ENCODE measurements at regions not wholly inside any gene's neighbourhood (a gene's known extent, or its start where the extent isn't known, plus 50 kb on each side); places are given as distances from the start of the nearest gene placed in this dataset.

DNA sequence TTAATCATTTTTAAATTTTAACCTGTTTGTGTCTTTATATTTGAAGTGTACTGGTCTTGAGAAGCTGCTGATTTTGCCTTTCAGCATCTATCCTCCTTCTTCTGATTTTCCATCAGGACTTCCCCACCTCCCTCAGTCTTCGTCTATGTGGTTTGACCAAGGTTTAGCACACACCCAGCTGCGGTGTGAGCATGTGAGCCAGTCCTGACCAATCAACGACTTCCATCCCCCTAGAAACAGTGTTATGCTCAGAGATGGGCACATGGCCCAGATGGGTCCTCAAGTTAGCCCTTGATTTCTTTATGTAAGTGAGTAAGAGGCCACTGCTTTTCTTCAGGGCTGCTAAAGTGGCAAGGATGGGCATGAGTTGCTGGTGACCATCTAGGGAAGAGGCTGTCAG is 190.8 kb downstream of the MATN1 start:
- H3K27me3 ChIP-seq = peaks cover 0 to 6% (median 0%) of the 10 kb centered on the region in 7 donors
- TF ChIP-seq, protein P1, sequence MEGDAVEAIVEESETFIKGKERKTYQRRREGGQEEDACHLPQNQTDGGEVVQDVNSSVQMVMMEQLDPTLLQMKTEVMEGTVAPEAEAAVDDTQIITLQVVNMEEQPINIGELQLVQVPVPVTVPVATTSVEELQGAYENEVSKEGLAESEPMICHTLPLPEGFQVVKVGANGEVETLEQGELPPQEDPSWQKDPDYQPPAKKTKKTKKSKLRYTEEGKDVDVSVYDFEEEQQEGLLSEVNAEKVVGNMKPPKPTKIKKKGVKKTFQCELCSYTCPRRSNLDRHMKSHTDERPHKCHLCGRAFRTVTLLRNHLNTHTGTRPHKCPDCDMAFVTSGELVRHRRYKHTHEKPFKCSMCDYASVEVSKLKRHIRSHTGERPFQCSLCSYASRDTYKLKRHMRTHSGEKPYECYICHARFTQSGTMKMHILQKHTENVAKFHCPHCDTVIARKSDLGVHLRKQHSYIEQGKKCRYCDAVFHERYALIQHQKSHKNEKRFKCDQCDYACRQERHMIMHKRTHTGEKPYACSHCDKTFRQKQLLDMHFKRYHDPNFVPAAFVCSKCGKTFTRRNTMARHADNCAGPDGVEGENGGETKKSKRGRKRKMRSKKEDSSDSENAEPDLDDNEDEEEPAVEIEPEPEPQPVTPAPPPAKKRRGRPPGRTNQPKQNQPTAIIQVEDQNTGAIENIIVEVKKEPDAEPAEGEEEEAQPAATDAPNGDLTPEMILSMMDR (IDR thresholded peaks at IDR 0.05) = no peak
- DNase-seq (no peak), ATAC-seq (no peak)
- peaks cover 0 to 11% (median 0%) of the 10 kb centered on the region in 11 donors for H3K9me3 ChIP-seq
- H3K36me3 ChIP-seq = no peaks in the 10 kb centered on the region
- no peak overlapping the region for H3K27ac ChIP-seq
- 79 to 86% methylated on average over 3 of the region's 3 CpGs for WGBS, 2 donors
- intact Hi-C loops (cut with DNase I) = no loop called here
- H3K4me1 ChIP-seq = peaks cover 0 to 6% (median 0%) of the 10 kb centered on the region in 9 donors
- H3K4me3 ChIP-seq = no peak overlapping the region

DNA sequence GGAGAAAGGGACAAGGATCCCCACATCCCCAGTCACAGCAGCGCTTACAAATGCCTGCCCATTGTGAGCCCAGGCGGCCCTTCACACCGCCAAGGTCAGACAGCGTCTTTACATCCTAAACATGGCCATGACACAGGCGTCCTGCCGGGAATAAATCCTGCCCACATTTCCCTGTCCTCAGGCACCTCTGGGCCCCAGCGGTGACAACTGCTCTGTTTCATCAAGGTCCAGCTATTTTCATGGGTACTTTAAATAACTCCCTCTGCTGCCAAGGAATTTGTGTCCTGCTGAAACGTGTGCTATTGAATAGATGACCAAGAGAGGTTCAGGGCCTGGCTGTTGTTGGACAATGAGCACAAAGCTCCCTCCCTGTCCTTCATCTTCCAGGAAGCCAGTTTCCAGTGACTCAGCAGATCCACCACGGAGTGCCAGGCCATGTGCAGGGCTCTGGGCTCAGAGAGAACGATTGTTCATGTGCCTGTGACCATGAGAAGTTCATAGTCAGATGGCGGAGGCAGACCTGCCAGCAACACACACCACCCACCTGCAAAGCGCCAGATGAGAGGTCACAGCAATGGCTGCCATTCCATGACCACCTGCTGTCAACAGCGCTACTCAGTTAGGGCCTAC is 195.8 kb downstream of the MATN1 start:
- intact Hi-C loops (cut with DNase I) = loop anchor here in 4 of 10 donors (2.0 to 10.0 kb wide), 4 partner anchors 110 to 179 kb away; no protein-coding TSS in a partner anchor
- no peaks in the 10 kb centered on the region for H3K36me3 ChIP-seq

DNA sequence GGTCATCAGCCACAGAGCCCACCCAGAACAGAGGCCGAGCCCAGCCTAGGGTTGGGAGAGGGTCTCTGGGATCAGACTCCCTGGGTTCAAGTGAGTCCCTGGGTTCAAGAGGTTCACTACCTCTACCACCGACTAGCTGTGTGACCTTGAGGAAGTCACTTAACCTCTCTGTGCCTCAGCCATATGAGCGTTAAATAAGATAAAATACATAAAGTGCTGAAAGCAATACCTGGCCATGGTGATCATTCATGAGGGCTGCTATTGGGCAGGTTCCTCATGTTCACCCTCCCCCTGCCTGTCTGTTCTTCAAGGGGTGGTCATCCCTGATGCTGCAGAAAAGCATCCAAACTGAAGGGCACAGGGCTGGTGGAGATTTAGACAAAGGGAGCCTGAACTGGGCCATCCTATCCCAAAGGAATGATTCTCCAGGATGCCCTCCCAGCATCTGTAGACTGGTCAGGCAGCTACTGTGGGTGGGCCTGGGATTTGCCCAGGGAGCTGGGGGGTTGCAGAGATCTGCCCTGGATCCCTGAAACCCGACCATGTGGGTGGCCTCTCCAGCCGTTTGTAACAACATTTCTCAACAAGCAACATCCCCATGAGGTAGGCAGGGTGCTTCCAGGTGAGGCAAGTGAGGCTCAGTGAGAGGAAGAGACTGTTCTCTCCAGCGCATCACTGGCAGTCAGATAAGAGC is 196.6 kb downstream of the MATN1 start:
- H3K4me1 ChIP-seq = peaks cover 6 to 56% (median 31%) of the 10 kb centered on the region in 9 donors
- peaks cover 0 to 4% (median 0%) of the 10 kb centered on the region in 11 donors for H3K9me3 ChIP-seq
- H3K27me3 ChIP-seq = peaks cover 0 to 9% (median 0%) of the 10 kb centered on the region in 7 donors
- 46 to 50% methylated on average over 5 to 6 of the region's 6 CpGs for WGBS, 2 donors
- ATAC-seq (no peak), DNase-seq (no peak)
- H3K4me3 ChIP-seq = no peak overlapping the region
- TF ChIP-seq, protein P1 (IDR thresholded peaks at IDR 0.05) = no peak
- intact Hi-C loops (cut with DNase I) = loop anchor here in 4 of 10 donors (2.0 to 10.0 kb wide), 4 partner anchors 111 to 180 kb away; no protein-coding TSS in a partner anchor
- peak overlapping the region; percentile 78 to 94 (median 86) for H3K27ac ChIP-seq
- H3K36me3 ChIP-seq = no peaks in the 10 kb centered on the region

More for the DNA sequence above, 195.8 kb downstream of the MATN1 start:
- DNase-seq = peak; percentile 56 to 69
- Histone ChIP-seq H3K4me3 (no peak overlapping the region), H3K27ac (peak overlapping the region; percentile 78 to 94 (median 86)), H3K9me3 (peaks cover 0 to 11% (median 0%) of the 10 kb centered on the region in 11 donors), H3K4me1 (peaks cover 6 to 50% (median 29%) of the 10 kb centered on the region in 9 donors), H3K27me3 (peaks cover 0 to 9% (median 0%) of the 10 kb centered on the region in 7 donors)
- WGBS, 2 donors = 38 to 43% methylated on average over 13 of the region's 13 CpGs
- peak; percentile 65 to 84 (median 80) for ATAC-seq
- TF ChIP-seq, protein P1 (IDR thresholded peaks at IDR 0.05) = no peak

- H3K36me3 ChIP-seq = no peaks in the 10 kb centered on the region
- TF ChIP-seq, protein P1 (IDR thresholded peaks at IDR 0.05) = no peak
- intact Hi-C loops (cut with DNase I) = loop anchor here in 4 of 10 donors (2.0 to 10.0 kb wide), 4 partner anchors 111 to 181 kb away; no protein-coding TSS in a partner anchor
- 25 to 31% methylated on average over 10 of the region's 10 CpGs for WGBS, 2 donors
- peaks cover 0 to 9% (median 0%) of the 10 kb centered on the region in 7 donors for H3K27me3 ChIP-seq
- peak; percentile 28 to 35 for DNase-seq
- ATAC-seq = peak in 5 of 8 donors; percentile 5 to 48 (median 26)
- H3K9me3 ChIP-seq = no peaks in the 10 kb centered on the region
- H3K4me3 ChIP-seq = no peak overlapping the region
- peak overlapping the region in 9 of 10 donors; percentile 78 to 94 (median 87) for H3K27ac ChIP-seq
- H3K4me1 ChIP-seq = peaks cover 6 to 63% (median 31%) of the 10 kb centered on the region in 9 donors
These were observed 197.3 kb downstream of the MATN1 start for GRCh38 chr1:30525971-30526651.

Data from heart right ventricle (tissue), 16 donors.